Dendritic cell treated with granulocyte-macrophage colony-stimulating factor and Interleukin-4, amounts not matched to agents 40 ng/mL and 50 ng/mL, for 4 days (primary cell): ENCODE measurements at regions not wholly inside any gene's neighbourhood (a gene's known extent, or its start where the extent isn't known, plus 50 kb on each side); places are given as distances from the start of the nearest gene placed in this dataset.
A peak's percentile ranks its signal among the peaks of the same experiment; 100 is the strongest.

Experiments used
- H3K27ac Mint-ChIP-seq: one replicate; pipeline ENCODE4 v1.8.0; 2022; ENCODE audit warnings: mild to moderate bottlenecking, mixed read lengths
- H3K27me3 Mint-ChIP-seq: one replicate; pipeline ENCODE4 v1.8.0; 2022; ENCODE audit warnings: mild to moderate bottlenecking, mixed read lengths
- H3K36me3 Mint-ChIP-seq: one replicate; pipeline ENCODE4 v1.8.0; 2022; ENCODE audit warnings: low read depth, mixed read lengths
- H3K4me1 Mint-ChIP-seq: one replicate; pipeline ENCODE4 v1.8.0; 2022; ENCODE audit warnings: low read depth, mixed read lengths
- H3K4me3 Mint-ChIP-seq: one replicate; pipeline ENCODE4 v1.8.0; 2022; ENCODE audit warnings: mild to moderate bottlenecking, moderate library complexity, mixed read lengths
- H3K9me3 Mint-ChIP-seq: one replicate; pipeline ENCODE4 v1.8.0; 2022; ENCODE audit warnings: mixed read lengths
- intact Hi-C: fragments of 100-400 bp; cut with micrococcal nuclease; formaldehyde crosslinking; loops from one replicate; pipeline ENCODE4 v1.15.0; 2022

GRCh38 chr3:194247350-194247740, 103.8 kb downstream of the CPN2 start:
- no peaks in the 10 kb centered on the region for H3K36me3 Mint-ChIP-seq
- peaks cover 23% of the 10 kb centered on the region for H3K27me3 Mint-ChIP-seq
- H3K9me3 Mint-ChIP-seq: no peaks in the 10 kb centered on the region

DNA sequence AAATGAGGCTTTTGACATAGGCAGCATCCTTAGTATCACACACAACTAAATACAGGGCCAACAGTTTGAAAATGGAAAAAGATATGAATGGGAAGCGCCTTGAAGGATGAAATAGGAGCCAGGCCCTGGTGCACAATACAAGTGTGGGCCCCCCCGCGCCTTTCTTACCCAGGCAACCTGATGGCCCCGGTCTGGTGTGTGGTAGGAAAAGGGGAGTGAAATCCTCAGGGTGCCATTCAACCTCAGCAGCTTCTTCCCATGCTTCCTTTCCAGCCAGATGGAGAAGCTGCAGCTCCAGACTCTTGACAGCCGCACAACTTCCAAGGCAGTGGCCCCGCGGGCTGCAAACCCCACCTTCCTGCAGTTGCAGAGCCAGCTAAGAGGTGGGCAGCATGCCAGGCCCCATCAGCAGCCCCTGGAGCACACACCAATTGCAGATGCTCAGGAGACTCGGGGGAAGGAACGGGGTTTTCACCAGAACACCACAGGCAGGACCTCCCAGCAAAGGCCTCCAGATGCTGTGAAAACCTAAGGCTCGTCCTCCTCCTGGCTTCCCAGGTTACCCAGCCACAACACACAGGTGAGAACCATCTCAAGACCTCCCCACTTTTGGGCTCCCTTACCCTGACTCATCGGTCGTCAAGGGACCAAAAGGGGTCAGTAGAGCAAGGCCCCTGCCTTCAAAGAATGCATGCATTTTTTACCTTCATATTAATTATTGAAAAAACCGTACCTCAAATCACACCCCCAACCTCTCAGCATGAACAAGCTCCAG, 101.6 kb downstream of the CPN2 start:
- H3K4me3 Mint-ChIP-seq: no peak overlapping the region
- H3K4me1 Mint-ChIP-seq: no peaks in the 10 kb centered on the region

More at GRCh38 chr3:194247350-194247740, 103.8 kb downstream of the CPN2 start:
- Mint-ChIP-seq H3K4me1 (no peaks in the 10 kb centered on the region), H3K4me3 (no peak overlapping the region), H3K27ac (no peak overlapping the region)
- intact Hi-C loops: no loop called here

DNA sequence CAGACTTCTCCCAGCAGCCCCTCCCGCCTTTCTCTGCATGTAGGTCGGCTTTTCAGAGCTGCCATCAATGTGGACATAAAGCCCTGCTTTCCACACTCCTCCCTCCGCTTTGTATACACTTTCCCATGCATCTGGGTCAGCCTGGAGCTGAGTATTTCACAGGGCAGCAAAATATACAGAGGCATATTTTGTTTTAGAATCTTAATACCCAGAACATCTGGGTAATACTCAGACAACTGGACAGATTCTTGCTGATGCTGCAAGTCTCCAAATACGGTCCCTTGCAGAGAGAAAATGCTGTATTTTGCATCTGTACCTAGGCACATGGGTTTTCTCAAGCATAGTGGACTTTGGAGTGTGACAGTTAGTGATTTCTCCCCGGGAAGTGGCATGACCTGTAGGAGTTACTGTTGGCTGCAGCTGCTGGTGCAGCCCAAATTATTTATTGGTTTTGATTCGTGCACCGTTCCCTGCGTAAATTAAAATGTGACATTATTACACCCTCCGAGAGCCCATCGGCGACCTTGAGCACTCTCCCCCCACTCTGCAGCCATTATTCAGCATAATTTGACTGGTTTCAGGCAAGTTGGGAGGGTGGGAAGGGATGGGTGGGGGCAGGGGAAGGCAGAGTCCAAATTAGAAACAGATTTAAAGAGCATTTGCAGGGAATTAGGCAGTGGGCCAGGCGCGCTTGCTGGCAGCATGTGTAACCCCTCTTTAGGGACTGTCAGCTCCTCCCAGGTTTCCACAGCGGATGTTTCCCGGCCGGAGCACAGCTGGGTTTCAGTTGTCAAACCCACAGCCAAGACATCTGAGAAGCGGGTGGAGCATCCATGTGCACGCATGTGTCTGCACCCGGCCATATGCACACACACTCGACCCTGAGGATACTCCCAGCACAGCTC, 100.8 kb downstream of the CPN2 start:
- no peak overlapping the region for H3K27ac Mint-ChIP-seq

More for the DNA sequence above, 101.6 kb downstream of the CPN2 start:
- peaks cover 29% of the 10 kb centered on the region for H3K27me3 Mint-ChIP-seq
- H3K36me3 Mint-ChIP-seq: no peaks in the 10 kb centered on the region
- intact Hi-C loops: no loop called here
- H3K9me3 Mint-ChIP-seq: no peaks in the 10 kb centered on the region
- no peak overlapping the region for H3K27ac Mint-ChIP-seq

GRCh38 chr3:194251007-194251406, 100.1 kb downstream of the CPN2 start:
- Mint-ChIP-seq H3K9me3 (no peaks in the 10 kb centered on the region), H3K36me3 (no peaks in the 10 kb centered on the region), H3K4me3 (no peak overlapping the region), H3K4me1 (peaks cover 8% of the 10 kb centered on the region), H3K27me3 (peaks cover 29% of the 10 kb centered on the region), H3K27ac (no peak overlapping the region)
- intact Hi-C loops: no loop called here

More for the DNA sequence above, 100.8 kb downstream of the CPN2 start:
- Mint-ChIP-seq H3K36me3 (no peaks in the 10 kb centered on the region), H3K4me3 (no peak overlapping the region), H3K9me3 (no peaks in the 10 kb centered on the region), H3K4me1 (peaks cover 1% of the 10 kb centered on the region), H3K27me3 (peaks cover 29% of the 10 kb centered on the region)
- intact Hi-C loops: no loop called here

- H3K27ac Mint-ChIP-seq: no peak overlapping the region
- no peaks in the 10 kb centered on the region for H3K36me3 Mint-ChIP-seq
- peaks cover 10% of the 10 kb centered on the region for H3K4me1 Mint-ChIP-seq
- intact Hi-C loops: no loop called here
- no peak overlapping the region for H3K4me3 Mint-ChIP-seq
- H3K9me3 Mint-ChIP-seq: no peaks in the 10 kb centered on the region
- peaks cover 29% of the 10 kb centered on the region for H3K27me3 Mint-ChIP-seq
These were observed 99.7 kb downstream of the CPN2 start for GRCh38 chr3:194251461-194251860.

- H3K27me3 Mint-ChIP-seq: peaks cover 29% of the 10 kb centered on the region
- H3K9me3 Mint-ChIP-seq: no peaks in the 10 kb centered on the region
- peaks cover 10% of the 10 kb centered on the region for H3K4me1 Mint-ChIP-seq
- no peak overlapping the region for H3K27ac Mint-ChIP-seq
- H3K4me3 Mint-ChIP-seq: no peak overlapping the region
- intact Hi-C loops: no loop called here
- H3K36me3 Mint-ChIP-seq: no peaks in the 10 kb centered on the region
These were observed 99.1 kb downstream of the CPN2 start for GRCh38 chr3:194251891-194252560.

- peaks cover 4% of the 10 kb centered on the region for H3K9me3 Mint-ChIP-seq
- H3K4me3 Mint-ChIP-seq: no peak overlapping the region
- no peaks in the 10 kb centered on the region for H3K36me3 Mint-ChIP-seq
- no peak overlapping the region for H3K27ac Mint-ChIP-seq
- intact Hi-C loops: no loop called here
- H3K4me1 Mint-ChIP-seq: peaks cover 10% of the 10 kb centered on the region
- H3K27me3 Mint-ChIP-seq: peaks cover 29% of the 10 kb centered on the region
These were observed 97.9 kb downstream of the CPN2 start for GRCh38 chr3:194253270-194253669.

DNA sequence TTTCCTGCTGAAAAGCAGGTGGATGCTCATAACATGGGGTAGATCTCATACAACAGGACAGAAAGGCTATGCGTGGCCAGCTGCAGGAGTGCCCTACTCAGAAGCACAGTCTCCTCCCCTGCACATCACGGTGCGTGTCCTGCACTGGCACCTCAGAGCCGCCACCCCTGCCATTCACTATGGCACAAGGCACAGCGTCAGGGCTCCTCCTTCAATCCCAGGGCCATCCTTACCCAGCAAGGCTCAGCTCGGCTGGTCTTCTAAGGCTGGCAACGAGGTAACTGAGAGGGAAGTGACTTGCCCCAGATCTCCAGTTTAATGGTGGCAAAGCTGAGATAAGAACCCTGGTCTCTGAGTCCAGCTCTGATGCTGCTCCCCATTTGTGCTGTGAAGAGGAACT, 97.1 kb downstream of the CPN2 start:
- Mint-ChIP-seq H3K4me3 (no peak overlapping the region), H3K27ac (no peak overlapping the region), H3K9me3 (peaks cover 8% of the 10 kb centered on the region), H3K36me3 (no peaks in the 10 kb centered on the region), H3K27me3 (peaks cover 29% of the 10 kb centered on the region), H3K4me1 (peaks cover 10% of the 10 kb centered on the region)
- intact Hi-C loops: no loop called here

DNA sequence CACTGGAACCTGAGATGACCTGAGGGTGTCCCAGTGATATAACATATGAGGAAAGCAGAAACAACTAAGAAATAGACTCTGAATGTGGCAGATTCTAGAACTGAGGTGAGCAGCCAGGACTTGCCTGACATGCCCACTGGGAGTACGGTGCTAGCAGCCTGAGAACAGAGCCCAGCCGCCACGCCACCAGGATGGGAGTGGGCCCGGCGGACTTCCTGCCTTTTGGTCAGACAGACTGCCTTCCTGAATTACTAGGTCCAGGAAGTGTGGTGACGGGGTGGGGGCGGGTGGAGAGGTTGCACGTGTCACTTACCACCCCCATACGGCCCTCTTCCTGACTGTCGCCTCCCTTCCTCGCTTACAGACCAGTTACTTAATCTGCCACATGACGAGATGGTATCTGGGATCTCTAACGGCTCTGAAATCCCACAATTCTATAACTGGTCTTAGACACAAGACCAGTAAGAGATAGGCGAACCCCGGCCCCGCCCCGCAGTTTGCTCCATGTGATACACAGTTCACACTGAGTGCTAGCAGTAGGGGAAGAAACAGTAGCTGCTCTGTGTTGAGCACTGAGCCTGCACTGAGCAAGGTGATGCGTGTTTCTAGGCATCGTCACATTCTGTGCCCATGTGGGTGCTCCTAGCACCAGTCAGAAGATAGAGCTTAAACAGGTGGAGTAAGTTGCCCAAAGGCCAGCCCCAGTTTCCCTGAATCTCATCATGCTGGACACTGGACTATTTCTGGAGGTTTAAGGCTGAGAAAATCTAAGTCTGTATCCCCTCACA, 95.7 kb downstream of the CPN2 start:
- peaks cover 8% of the 10 kb centered on the region for H3K9me3 Mint-ChIP-seq
- peaks cover 15% of the 10 kb centered on the region for H3K4me1 Mint-ChIP-seq
- peak overlapping the region; percentile 61 for H3K27ac Mint-ChIP-seq
- no peaks in the 10 kb centered on the region for H3K36me3 Mint-ChIP-seq
- H3K27me3 Mint-ChIP-seq: peaks cover 19% of the 10 kb centered on the region
- intact Hi-C loops: no loop called here
- H3K4me3 Mint-ChIP-seq: peak overlapping the region; percentile 48

GRCh38 chr3:194256040-194256945, 94.8 kb downstream of the CPN2 start:
- intact Hi-C loops: no loop called here
- Mint-ChIP-seq H3K27me3 (peaks cover 11% of the 10 kb centered on the region), H3K27ac (peak overlapping the region; percentile 61), H3K9me3 (peaks cover 8% of the 10 kb centered on the region), H3K4me1 (peaks cover 16% of the 10 kb centered on the region), H3K4me3 (no peak overlapping the region), H3K36me3 (no peaks in the 10 kb centered on the region)

GRCh38 chr3:194257151-194257621, 93.9 kb downstream of the CPN2 start:
- H3K4me3 Mint-ChIP-seq: no peak overlapping the region
- H3K27ac Mint-ChIP-seq: no peak overlapping the region
- no peaks in the 10 kb centered on the region for H3K36me3 Mint-ChIP-seq
- H3K4me1 Mint-ChIP-seq: peaks cover 16% of the 10 kb centered on the region
- H3K9me3 Mint-ChIP-seq: peaks cover 8% of the 10 kb centered on the region
- H3K27me3 Mint-ChIP-seq: peaks cover 7% of the 10 kb centered on the region
- intact Hi-C loops: no loop called here

GRCh38 chr3:194257916-194258668, 93.0 kb downstream of the CPN2 start:
- Mint-ChIP-seq H3K9me3 (peaks cover 8% of the 10 kb centered on the region), H3K27me3 (no peaks in the 10 kb centered on the region), H3K4me3 (no peak overlapping the region), H3K36me3 (no peaks in the 10 kb centered on the region), H3K4me1 (peaks cover 16% of the 10 kb centered on the region), H3K27ac (no peak overlapping the region)
- intact Hi-C loops: no loop called here
